Caco-2 (cell line): ENCODE measurements at regions not wholly inside any gene's neighbourhood (a gene's known extent, or its start where the extent isn't known, plus 50 kb on each side); places are given as distances from the start of the nearest gene placed in this dataset.

Experiments
- BruUV-seq: library from RNA; stranded (reverse); fragments of 400-500 nt; replicated peaks from 2 replicates; lab custom pipeline; 2021; lab: Mats Ljungman, UMichigan
- CTCF ChIA-PET: fragments of 300-600 bp; sonication (Branson Sonifier 250); formaldehyde crosslinking; loops from one replicate; lab custom pipeline; 2022; ENCODE audit warnings: antibody characterized with exemption; lab: Charles Lee
- POLR2A ChIA-PET: fragments of 300-600 bp; sonication (Branson Sonifier 250); formaldehyde crosslinking; loops from one replicate; lab custom pipeline; 2022; ENCODE audit warnings: antibody characterized with exemption; lab: Charles Lee
- DNase-seq, 2 experiments: peaks; one replicate each; pipeline versions ENCODE4 v3.0.0 to v3.0.0-alpha.2; 2020 to 2022
- H3K27me3 ChIP-seq: replicated peaks from 2 replicates; pipeline ENCODE4 v1.6.0; 2011; ENCODE audit warnings: low read length; ENCODE audit not compliant: control insufficient read depth, insufficient read depth
- H3K36me3 ChIP-seq: 2 replicates; pipeline ENCODE4 v1.5.1; 2011; ENCODE audit warnings: low read length; ENCODE audit not compliant: control insufficient read depth, insufficient read depth
- H3K4me1 ChIP-seq: fragments of 250-450 bp; sonication (Bioruptor Pico); 2 replicates; pipeline ENCODE4 v1.5.1; 2020; ENCODE audit warnings: mild to moderate bottlenecking
- H3K4me3 ChIP-seq: 2 replicates; pipeline ENCODE4 v1.5.1; 2011; ENCODE audit warnings: low read depth, mild to moderate bottlenecking, control low read depth, low read length
- H3K9me3 ChIP-seq: fragments of 250-450 bp; sonication (Bioruptor Pico); 2 replicates; pipeline ENCODE4 v1.5.1; 2020; ENCODE audit warnings: mild to moderate bottlenecking, moderate library complexity
- H3K27ac Mint-ChIP-seq: one replicate; pipeline ENCODE4 v1.8.0; 2022; ENCODE audit warnings: mixed read lengths; ENCODE audit not compliant: unreplicated experiment
- H3K27me3 Mint-ChIP-seq: one replicate; pipeline ENCODE4 v1.8.0; 2022; ENCODE audit warnings: mixed read lengths; ENCODE audit not compliant: insufficient read depth, unreplicated experiment
- H3K36me3 Mint-ChIP-seq: one replicate; pipeline ENCODE4 v1.8.0; 2022; ENCODE audit warnings: mild to moderate bottlenecking, mixed read lengths; ENCODE audit not compliant: insufficient read depth, unreplicated experiment
- H3K4me1 Mint-ChIP-seq: one replicate; pipeline ENCODE4 v1.8.0; 2022; ENCODE audit warnings: low read depth, mixed read lengths; ENCODE audit not compliant: unreplicated experiment
- H3K4me3 Mint-ChIP-seq: one replicate; pipeline ENCODE4 v1.8.0; 2022; ENCODE audit warnings: mild to moderate bottlenecking, moderate library complexity, mixed read lengths; ENCODE audit not compliant: unreplicated experiment
- H3K9me3 Mint-ChIP-seq: one replicate; pipeline ENCODE4 v1.8.0; 2022; ENCODE audit warnings: mixed read lengths; ENCODE audit not compliant: unreplicated experiment
- CTCF ChIP-seq, 2 experiments: fragments of 200-600 bp in 1 of 2; IDR thresholded peaks; 1 replicate in 1 of 2; 2 replicates in 1 of 2; pipeline versions ENCODE4 v1.5.1 to v1.8.0; 2011 to 2022; ENCODE audit warnings: antibody characterized with exemption in 1 of 2, control low read depth in 1 of 2, inconsistent platforms in 1 of 2, low read depth in 1 of 2, low read length in 1 of 2, mild to moderate bottlenecking in 1 of 2, moderate library complexity in 1 of 2; ENCODE audit not compliant: insufficient read depth in 1 of 2, severe bottlenecking in 1 of 2, unreplicated experiment in 1 of 2
- intact Hi-C: fragments of 100-400 bp; cut with micrococcal nuclease; formaldehyde crosslinking; loops from one replicate; pipeline ENCODE4 v1.10.0; 2022; ENCODE audit not compliant: unreplicated experiment

- ChIA-PET POLR2A (no interaction called here), CTCF (no interaction called here)
- no peaks in the 10 kb centered on the region for H3K9me3 ChIP-seq
- H3K4me3 Mint-ChIP-seq: no peak overlapping the region
- TF ChIP-seq CTCF (IDR thresholded peaks at IDR 0.05; ENCODE audit: insufficient read depth in 1 of 2, low read depth in 1 of 2, low read length in 1 of 2, severe bottlenecking in 1 of 2, unreplicated experiment in 1 of 2): no peak
- H3K36me3 Mint-ChIP-seq: no peaks in the 10 kb centered on the region
- BruUV-seq: no TSS peak
- no peak overlapping the region for H3K4me3 ChIP-seq
- H3K4me1 ChIP-seq: no peaks in the 10 kb centered on the region
- no peaks in the 10 kb centered on the region for H3K27me3 ChIP-seq
- DNase-seq: no peak
- no peak overlapping the region for H3K27ac Mint-ChIP-seq
- no peaks in the 10 kb centered on the region for H3K36me3 ChIP-seq
- H3K27me3 Mint-ChIP-seq: peaks cover 2% of the 10 kb centered on the region
- H3K4me1 Mint-ChIP-seq: no peaks in the 10 kb centered on the region
- intact Hi-C loops: no loop called here
- no peaks in the 10 kb centered on the region for H3K9me3 Mint-ChIP-seq
Observed at GRCh38 chr4:156556336-156556735, 415.3 kb downstream of the PDGFC start.

- H3K36me3 Mint-ChIP-seq: no peaks in the 10 kb centered on the region
- no peaks in the 10 kb centered on the region for H3K4me1 Mint-ChIP-seq
- no peak for TF ChIP-seq CTCF (IDR thresholded peaks at IDR 0.05; ENCODE audit: insufficient read depth in 1 of 2, low read depth in 1 of 2, low read length in 1 of 2, severe bottlenecking in 1 of 2, unreplicated experiment in 1 of 2)
- no peak overlapping the region for H3K27ac Mint-ChIP-seq
- Histone ChIP-seq H3K4me1 (no peaks in the 10 kb centered on the region), H3K9me3 (no peaks in the 10 kb centered on the region), H3K27me3 (no peaks in the 10 kb centered on the region), H3K4me3 (no peak overlapping the region), H3K36me3 (no peaks in the 10 kb centered on the region)
- H3K9me3 Mint-ChIP-seq: no peaks in the 10 kb centered on the region
- no peak for DNase-seq
- H3K27me3 Mint-ChIP-seq: no peaks in the 10 kb centered on the region
- no TSS peak for BruUV-seq
- intact Hi-C loops: no loop called here
- no peak overlapping the region for H3K4me3 Mint-ChIP-seq
- POLR2A ChIA-PET: no interaction called here
- CTCF ChIA-PET: no interaction called here
Observed at GRCh38 chr4:156553659-156554058, 417.9 kb downstream of the PDGFC start.

- TF ChIP-seq CTCF (IDR thresholded peaks at IDR 0.05; ENCODE audit: insufficient read depth in 1 of 2, low read depth in 1 of 2, low read length in 1 of 2, severe bottlenecking in 1 of 2, unreplicated experiment in 1 of 2): no peak
- Mint-ChIP-seq H3K4me1 (no peaks in the 10 kb centered on the region), H3K4me3 (no peak overlapping the region), H3K27me3 (peaks cover 4% of the 10 kb centered on the region), H3K27ac (no peak overlapping the region), H3K36me3 (no peaks in the 10 kb centered on the region), H3K9me3 (no peaks in the 10 kb centered on the region)
- ChIA-PET CTCF (no interaction called here), POLR2A (no interaction called here)
- H3K4me1 ChIP-seq: no peaks in the 10 kb centered on the region
- no peaks in the 10 kb centered on the region for H3K36me3 ChIP-seq
- H3K27me3 ChIP-seq: no peaks in the 10 kb centered on the region
- H3K4me3 ChIP-seq: no peak overlapping the region
- no peaks in the 10 kb centered on the region for H3K9me3 ChIP-seq
- no peak for DNase-seq
- intact Hi-C loops: no loop called here
- no TSS peak for BruUV-seq
Observed at GRCh38 chr4:156547891-156548290, 423.7 kb downstream of the PDGFC start.
